H9 (cell line): ENCODE measurements at regions not wholly inside any gene's neighbourhood (a gene's known extent, or its start where the extent isn't known, plus 50 kb on each side); places are given as distances from the start of the nearest gene placed in this dataset.

Experiments
- DNase-seq: peaks from one replicate; pipeline ENCODE4 v3.0.0-alpha.2; 2017
- H2AFZ ChIP-seq: one replicate; pipeline ENCODE4 v1.6.1; 2013; ENCODE audit warnings: mild to moderate bottlenecking, low read length, control low read depth, moderate library complexity
- H2AK5ac ChIP-seq: 2 replicates; pipeline ENCODE4 v1.6.1; 2013; ENCODE audit warnings: low read length, control low read depth, mixed read lengths; ENCODE audit not compliant: insufficient read length
- H2BK120ac ChIP-seq: one replicate; pipeline ENCODE4 v1.6.1; 2013; ENCODE audit warnings: low read depth, mild to moderate bottlenecking, low read length, control low read depth, inconsistent platforms; ENCODE audit not compliant: poor library complexity, severe bottlenecking
- H2BK12ac ChIP-seq: 2 replicates; pipeline ENCODE4 v1.6.1; 2013; ENCODE audit warnings: low read length, control low read depth, mixed read lengths, low read depth; ENCODE audit not compliant: insufficient read length
- H2BK15ac ChIP-seq: 2 replicates; pipeline ENCODE4 v1.6.1; 2013; ENCODE audit warnings: low read depth, low read length, control low read depth
- H2BK20ac ChIP-seq: one replicate; pipeline ENCODE4 v1.6.1; 2013; ENCODE audit warnings: low read depth, mild to moderate bottlenecking, low read length, control low read depth, inconsistent platforms; ENCODE audit not compliant: poor library complexity, severe bottlenecking
- H2BK5ac ChIP-seq: 2 replicates; pipeline ENCODE4 v1.6.1; 2013; ENCODE audit warnings: low read length, control low read depth, mixed read lengths; ENCODE audit not compliant: insufficient read length
- H3K14ac ChIP-seq: 2 replicates; pipeline ENCODE4 v1.6.1; 2013; ENCODE audit warnings: low read length, control low read depth; ENCODE audit not compliant: insufficient read depth
- H3K18ac ChIP-seq: 2 replicates; pipeline ENCODE4 v1.6.1; 2013; ENCODE audit warnings: low read depth, mild to moderate bottlenecking, mixed read lengths, low read length, control low read depth; ENCODE audit not compliant: insufficient read length
- H3K23ac ChIP-seq: 2 replicates; pipeline ENCODE4 v1.6.1; 2013; ENCODE audit warnings: low read length, control low read depth, mixed read lengths, low read depth; ENCODE audit not compliant: insufficient read length
- H3K23me2 ChIP-seq: 2 replicates; pipeline ENCODE4 v1.6.1; 2013; ENCODE audit warnings: low read depth, mild to moderate bottlenecking, mixed read lengths, low read length, control low read depth; ENCODE audit not compliant: insufficient read length, poor library complexity, severe bottlenecking
- H3K27ac ChIP-seq: 2 replicates; pipeline ENCODE4 v1.5.1; 2013; ENCODE audit warnings: low read length, control low read depth, mixed read lengths, low read depth; ENCODE audit not compliant: insufficient read length
- H3K27me3 ChIP-seq: 2 replicates; pipeline ENCODE4 v1.6.1; 2013; ENCODE audit warnings: low read length, control low read depth, inconsistent platforms; ENCODE audit not compliant: insufficient read depth
- H3K4ac ChIP-seq: 2 replicates; pipeline ENCODE4 v1.6.1; 2013; ENCODE audit warnings: low read depth, mild to moderate bottlenecking, control low read depth, inconsistent platforms, low read length, moderate library complexity
- H3K4me1 ChIP-seq: 2 replicates; pipeline ENCODE4 v1.6.1; 2013; ENCODE audit warnings: low read length, control low read depth, inconsistent platforms; ENCODE audit not compliant: insufficient read depth
- H3K4me2 ChIP-seq: 2 replicates; pipeline ENCODE4 v1.6.1; 2013; ENCODE audit warnings: low read length, control low read depth, mixed read lengths; ENCODE audit not compliant: insufficient read length, insufficient read depth
- H3K56ac ChIP-seq: 2 replicates; pipeline ENCODE4 v1.6.1; 2013; ENCODE audit warnings: low read depth, mild to moderate bottlenecking, mixed read lengths, low read length, control low read depth; ENCODE audit not compliant: insufficient read length
- H3K79me1 ChIP-seq: 2 replicates; pipeline ENCODE4 v1.6.1; 2013; ENCODE audit warnings: low read depth, mild to moderate bottlenecking, moderate library complexity, low read length, control low read depth, inconsistent platforms; ENCODE audit not compliant: insufficient read depth, poor library complexity, severe bottlenecking
- H3K79me2 ChIP-seq: 2 replicates; pipeline ENCODE4 v1.6.1; 2013; ENCODE audit warnings: low read length, control low read depth, inconsistent platforms; ENCODE audit not compliant: insufficient read depth
- H3K9ac ChIP-seq: 2 replicates; pipeline ENCODE4 v1.6.1; 2013; ENCODE audit warnings: low read length, control low read depth, mixed read lengths; ENCODE audit not compliant: insufficient read length; ENCODE audit errors: extremely low read depth
- H3K9me3 ChIP-seq: one replicate; pipeline ENCODE4 v1.6.1; 2013; ENCODE audit warnings: low read depth, low read length, inconsistent platforms; ENCODE audit not compliant: control insufficient read depth
- H3T11ph ChIP-seq: one replicate; pipeline ENCODE4 v1.6.1; 2013; ENCODE audit warnings: mild to moderate bottlenecking, low read length, control low read depth, inconsistent platforms
- H4K20me1 ChIP-seq: one replicate; pipeline ENCODE4 v1.6.1; 2013; ENCODE audit not compliant: control insufficient read depth, insufficient read length, insufficient read depth
- H4K5ac ChIP-seq: 2 replicates; pipeline ENCODE4 v1.6.1; 2013; ENCODE audit warnings: low read depth, mild to moderate bottlenecking, mixed read lengths, low read length, control low read depth; ENCODE audit not compliant: insufficient read length
- H4K8ac ChIP-seq: replicated peaks from 2 replicates; pipeline ENCODE4 v1.6.1; 2013; ENCODE audit warnings: low read length, control low read depth, mixed read lengths, low read depth; ENCODE audit not compliant: insufficient read length
- H4K91ac ChIP-seq: 2 replicates; pipeline ENCODE4 v1.6.1; 2013; ENCODE audit warnings: low read depth, mild to moderate bottlenecking, moderate library complexity, mixed read lengths, low read length, control low read depth; ENCODE audit not compliant: insufficient read length
- H3K27ac Mint-ChIP-seq, 3 experiments: 2 replicates in 2 of 3; 3 replicates in 1 of 3; pipeline ENCODE4 v1.8.0; 2020 to 2021; ENCODE audit warnings: mixed read lengths in 3 of 3, mild to moderate bottlenecking in 1 of 3, moderate library complexity in 1 of 3
- H3K27me3 Mint-ChIP-seq: 2 replicates; pipeline ENCODE4 v1.8.0; 2021; ENCODE audit warnings: low read depth, mild to moderate bottlenecking, moderate library complexity, mixed read lengths
- H3K36me3 Mint-ChIP-seq, 3 experiments: 2 replicates in 2 of 3; 3 replicates in 1 of 3; pipeline ENCODE4 v1.8.0; 2020 to 2021; ENCODE audit warnings: low read depth in 3 of 3, mixed read lengths in 3 of 3; ENCODE audit not compliant: insufficient read depth in 1 of 3
- H3K4me1 Mint-ChIP-seq, 2 experiments: 2 replicates each; pipeline ENCODE4 v1.8.0; 2020; ENCODE audit warnings: mixed read lengths in 2 of 2
- H3K4me3 Mint-ChIP-seq, 2 experiments: 2 replicates in 1 of 2; 3 replicates in 1 of 2; pipeline ENCODE4 v1.8.0; 2020 to 2021; ENCODE audit warnings: mild to moderate bottlenecking in 2 of 2, mixed read lengths in 2 of 2, moderate library complexity in 1 of 2
- H3K9me3 Mint-ChIP-seq, 2 experiments: 2 replicates in 1 of 2; 3 replicates in 1 of 2; pipeline ENCODE4 v1.8.0; 2020; ENCODE audit warnings: mild to moderate bottlenecking in 2 of 2, mixed read lengths in 2 of 2, moderate library complexity in 1 of 2
- WGBS: extraction: QIAGEN DNeasy Blood & Tissue Kit; methylation state at CpG from one replicate; pipeline ENCODE4 v1.1.7; 2013; ENCODE audit warnings: missing lambda C conversion rate, low lambda C conversion rate, mixed read lengths; ENCODE audit not compliant: insufficient read length; ENCODE audit errors: extremely low coverage; 5-methylcytosine and 5-hydroxymethylcytosine counted together
- TF ChIP-seq, protein P1 (sequence below): fragments of 200-600 bp; sonication (generic); conservative IDR thresholded peaks from 3 replicates; pipeline ENCODE4 v1.8.0; 2021; ENCODE audit warnings: antibody characterized with exemption, mild to moderate bottlenecking

DNA sequence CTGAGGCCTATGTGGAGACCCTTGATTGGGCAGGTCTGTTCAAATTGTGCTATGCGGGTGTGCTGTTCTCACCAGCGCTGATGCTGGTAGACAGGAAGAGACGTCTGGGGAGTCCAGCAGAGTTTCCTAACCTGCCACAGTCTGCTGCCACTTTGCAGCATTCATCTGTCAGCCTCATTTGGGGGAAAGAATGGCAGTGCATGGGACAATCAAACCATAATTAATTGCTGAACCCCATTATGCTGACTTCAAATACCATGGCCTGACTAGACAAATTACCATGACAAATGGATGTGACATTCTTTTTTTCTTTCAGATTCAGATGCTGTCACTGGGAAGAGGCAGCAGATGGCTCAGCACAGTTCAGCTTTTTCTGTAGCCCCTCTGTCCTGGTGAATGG is 171.4 kb upstream of the SYNDIG1 start:
- no CpG with 5 or more reads among the region's 3 CpGs for WGBS
- Histone ChIP-seq H3K79me2 (no peaks in the 10 kb centered on the region), H2BK15ac (no peak overlapping the region), H3K23me2 (no peaks in the 10 kb centered on the region), H3K4me1 (peaks cover 6% of the 10 kb centered on the region; the same call in 1 of the 2 replicates), H3K18ac (no peak overlapping the region), H3T11ph (no peak overlapping the region), H3K9me3 (no peaks in the 10 kb centered on the region), H4K5ac (no peak overlapping the region), H4K91ac (no peak overlapping the region), H4K20me1 (no peaks in the 10 kb centered on the region), H3K9ac (no peak overlapping the region), H3K56ac (no peak overlapping the region), H2BK20ac (no peak overlapping the region), H3K23ac (no peak overlapping the region), H2BK120ac (no peak overlapping the region), H2BK12ac (no peak overlapping the region), H3K79me1 (no peaks in the 10 kb centered on the region), H2BK5ac (no peak overlapping the region), H3K4me2 (no peak overlapping the region), H3K14ac (no peak overlapping the region), H4K8ac (no peak overlapping the region), H2AK5ac (no peak overlapping the region), H3K27me3 (no peaks in the 10 kb centered on the region), H3K4ac (no peak overlapping the region), H3K27ac (no peak overlapping the region), H2AFZ (no peak overlapping the region)
- peaks cover 14% of the 10 kb centered on the region in 2 experiments for H3K4me1 Mint-ChIP-seq
- H3K9me3 Mint-ChIP-seq: no peaks in the 10 kb centered on the region
- no peak overlapping the region for H3K27ac Mint-ChIP-seq
- no peaks in the 10 kb centered on the region for H3K36me3 Mint-ChIP-seq
- no peaks in the 10 kb centered on the region; the same call in none of the 2 replicates for H3K27me3 Mint-ChIP-seq
- no peak for DNase-seq
- TF ChIP-seq, protein P1, sequence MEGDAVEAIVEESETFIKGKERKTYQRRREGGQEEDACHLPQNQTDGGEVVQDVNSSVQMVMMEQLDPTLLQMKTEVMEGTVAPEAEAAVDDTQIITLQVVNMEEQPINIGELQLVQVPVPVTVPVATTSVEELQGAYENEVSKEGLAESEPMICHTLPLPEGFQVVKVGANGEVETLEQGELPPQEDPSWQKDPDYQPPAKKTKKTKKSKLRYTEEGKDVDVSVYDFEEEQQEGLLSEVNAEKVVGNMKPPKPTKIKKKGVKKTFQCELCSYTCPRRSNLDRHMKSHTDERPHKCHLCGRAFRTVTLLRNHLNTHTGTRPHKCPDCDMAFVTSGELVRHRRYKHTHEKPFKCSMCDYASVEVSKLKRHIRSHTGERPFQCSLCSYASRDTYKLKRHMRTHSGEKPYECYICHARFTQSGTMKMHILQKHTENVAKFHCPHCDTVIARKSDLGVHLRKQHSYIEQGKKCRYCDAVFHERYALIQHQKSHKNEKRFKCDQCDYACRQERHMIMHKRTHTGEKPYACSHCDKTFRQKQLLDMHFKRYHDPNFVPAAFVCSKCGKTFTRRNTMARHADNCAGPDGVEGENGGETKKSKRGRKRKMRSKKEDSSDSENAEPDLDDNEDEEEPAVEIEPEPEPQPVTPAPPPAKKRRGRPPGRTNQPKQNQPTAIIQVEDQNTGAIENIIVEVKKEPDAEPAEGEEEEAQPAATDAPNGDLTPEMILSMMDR: no peak
- no peak overlapping the region for H3K4me3 Mint-ChIP-seq
